A673 (cell line): ENCODE measurements at regions not wholly inside any gene's neighbourhood (a gene's known extent, or its start where the extent isn't known, plus 50 kb on each side); places are given as distances from the start of the nearest gene placed in this dataset.

ENCODE experiments used
- EZH2 ChIP-seq: fragments of 200-600 bp; sonication (generic); IDR thresholded peaks from 2 replicates; pipeline ENCODE4 v1.6.1; 2017; ENCODE audit warnings: borderline replicate concordance, low read depth, mild to moderate bottlenecking, mixed read lengths, antibody characterized with exemption, low read length; ENCODE audit not compliant: poor library complexity, severe bottlenecking
- TF ChIP-seq, protein P1 (sequence below): fragments of 300-800, 200-600 bp; sonication (generic); conservative IDR thresholded peaks from 2 replicates; pipeline ENCODE4 v1.5.1; 2017; ENCODE audit warnings: low read depth, mild to moderate bottlenecking, antibody characterized with exemption, low read length, moderate library complexity, mixed read lengths

DNA sequence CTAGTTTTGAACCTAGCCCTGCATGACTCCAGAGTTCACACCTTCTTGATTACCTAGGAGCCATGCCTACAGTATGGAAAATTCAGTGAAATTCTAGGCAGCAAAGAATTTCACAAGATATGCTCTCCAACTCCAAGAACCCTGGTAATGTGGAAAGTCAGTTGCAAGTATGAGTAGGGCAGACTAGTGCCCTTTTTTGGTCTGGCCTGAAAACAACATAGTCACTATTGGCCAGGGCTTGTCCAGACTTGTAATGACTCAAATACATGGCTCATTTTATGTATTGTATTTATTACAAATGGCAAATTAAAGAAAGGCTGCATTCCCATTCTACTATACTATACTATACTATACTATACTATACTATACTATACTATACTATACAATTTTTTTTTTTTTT is 160.4 kb downstream of the ESM1 start:
- TF ChIP-seq, protein P1, sequence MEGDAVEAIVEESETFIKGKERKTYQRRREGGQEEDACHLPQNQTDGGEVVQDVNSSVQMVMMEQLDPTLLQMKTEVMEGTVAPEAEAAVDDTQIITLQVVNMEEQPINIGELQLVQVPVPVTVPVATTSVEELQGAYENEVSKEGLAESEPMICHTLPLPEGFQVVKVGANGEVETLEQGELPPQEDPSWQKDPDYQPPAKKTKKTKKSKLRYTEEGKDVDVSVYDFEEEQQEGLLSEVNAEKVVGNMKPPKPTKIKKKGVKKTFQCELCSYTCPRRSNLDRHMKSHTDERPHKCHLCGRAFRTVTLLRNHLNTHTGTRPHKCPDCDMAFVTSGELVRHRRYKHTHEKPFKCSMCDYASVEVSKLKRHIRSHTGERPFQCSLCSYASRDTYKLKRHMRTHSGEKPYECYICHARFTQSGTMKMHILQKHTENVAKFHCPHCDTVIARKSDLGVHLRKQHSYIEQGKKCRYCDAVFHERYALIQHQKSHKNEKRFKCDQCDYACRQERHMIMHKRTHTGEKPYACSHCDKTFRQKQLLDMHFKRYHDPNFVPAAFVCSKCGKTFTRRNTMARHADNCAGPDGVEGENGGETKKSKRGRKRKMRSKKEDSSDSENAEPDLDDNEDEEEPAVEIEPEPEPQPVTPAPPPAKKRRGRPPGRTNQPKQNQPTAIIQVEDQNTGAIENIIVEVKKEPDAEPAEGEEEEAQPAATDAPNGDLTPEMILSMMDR: no peak
- no peak for TF ChIP-seq EZH2
